GM19025 (cell line): ENCODE measurements at regions not wholly inside any gene's neighbourhood (a gene's known extent, or its start where the extent isn't known, plus 50 kb on each side); places are given as distances from the start of the nearest gene placed in this dataset.

ENCODE experiments used
- ATAC-seq: cut with Tn5 transposase; IDR thresholded peaks from one replicate; pipeline ENCODE4 v1.9.1; 2021; ENCODE audit warnings: mild to moderate bottlenecking, low read depth, moderate library complexity; ENCODE audit not compliant: unreplicated experiment

DNA sequence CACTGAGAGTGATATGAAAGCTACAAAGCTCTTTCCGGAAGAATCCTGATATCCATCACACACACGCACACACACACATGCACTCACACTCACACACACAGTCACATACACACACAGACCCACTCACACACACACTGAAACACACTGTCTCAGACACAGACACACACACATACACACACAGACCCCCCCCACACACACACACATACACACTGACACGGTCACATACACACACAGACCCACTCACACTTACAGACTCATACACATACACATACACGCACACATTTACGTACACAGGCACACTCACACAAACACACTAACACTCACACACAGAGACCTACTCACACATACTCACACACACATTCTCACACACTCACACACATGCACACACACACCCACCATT, 58.6 kb downstream of the LIG4 start:
- ATAC-seq, result no peak

DNA sequence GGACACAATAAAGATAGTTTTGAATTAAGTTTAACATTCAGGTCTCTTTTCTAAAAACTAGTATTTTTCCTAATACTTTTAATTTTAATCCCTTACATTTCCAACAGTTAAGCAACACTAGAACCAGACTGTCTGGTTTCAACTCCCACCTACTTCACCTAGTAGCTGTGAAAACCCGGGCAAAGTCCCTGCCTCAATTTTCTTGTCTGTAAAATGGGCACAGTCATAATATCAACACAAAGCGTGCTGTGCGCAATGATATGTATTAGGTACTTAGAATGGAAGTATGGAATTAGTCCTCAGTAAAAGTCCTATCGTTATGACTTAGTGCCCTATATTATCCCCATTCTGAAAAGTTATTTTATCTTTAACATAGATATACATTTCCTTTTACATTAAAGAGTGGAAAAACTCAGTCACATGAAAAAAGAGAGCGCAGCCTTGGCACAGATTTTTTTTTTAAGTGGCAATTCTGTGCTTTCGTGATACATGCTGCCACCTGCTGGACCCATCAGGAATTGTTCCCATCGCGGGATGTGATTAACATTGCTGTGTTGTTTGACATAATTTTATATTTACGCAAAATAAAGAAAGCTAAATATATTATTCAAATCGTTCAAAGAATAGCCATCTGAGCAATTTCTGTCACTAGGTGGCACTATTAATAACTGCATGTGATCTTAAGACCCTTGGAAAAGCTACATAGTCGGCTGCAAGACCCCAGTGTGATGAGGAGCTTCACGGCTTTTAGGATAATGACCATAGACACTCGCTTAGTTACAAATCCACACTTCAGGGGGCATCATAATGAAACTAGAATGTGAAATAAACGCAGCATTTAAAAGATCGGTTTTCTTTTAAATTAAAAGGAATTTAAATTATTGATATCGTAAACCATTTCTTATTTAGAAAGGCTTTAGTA, 59.9 kb downstream of the LIG4 start:
- ATAC-seq, result no peak

DNA sequence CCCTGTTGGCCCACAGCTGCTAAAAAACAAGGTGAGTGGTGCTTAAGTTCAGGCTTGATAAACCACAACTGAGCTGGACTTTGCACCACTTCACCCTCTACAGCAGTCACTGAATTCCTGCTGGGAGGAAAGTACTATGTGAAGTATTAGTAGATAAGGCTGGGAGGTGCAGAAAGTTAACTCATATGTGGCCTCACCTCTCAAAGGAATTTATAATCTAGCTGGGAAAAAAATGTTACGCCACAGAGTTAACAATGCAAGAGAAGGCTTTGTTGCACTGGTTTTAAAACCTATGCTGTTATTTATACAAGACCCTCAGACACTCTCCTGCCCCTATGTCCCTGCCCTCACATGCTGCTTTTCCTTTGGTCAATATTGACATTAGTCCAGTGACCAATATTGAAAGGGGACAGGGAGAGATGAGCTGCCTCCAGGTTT, 60.9 kb downstream of the LIG4 start:
- ATAC-seq, result no peak

DNA sequence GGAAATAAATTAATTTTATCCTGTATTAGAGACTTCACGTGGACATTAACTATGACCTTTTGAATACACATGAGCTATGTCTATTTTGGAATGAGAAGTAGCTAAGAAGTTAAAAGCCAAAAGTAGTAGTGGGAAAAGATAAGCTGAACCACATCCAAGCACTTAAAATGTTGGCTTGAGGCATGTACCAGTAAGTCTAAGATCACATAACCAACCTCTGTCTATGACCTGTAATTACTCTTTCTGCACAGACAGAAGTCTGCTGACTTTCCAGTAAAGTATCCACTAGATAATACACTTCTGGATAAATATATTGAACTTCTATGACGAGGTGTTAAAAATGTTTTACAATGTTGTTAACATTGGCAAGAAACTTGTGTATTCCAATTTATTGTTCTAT, 68.7 kb downstream of the LIG4 start:
- no peak for ATAC-seq

DNA sequence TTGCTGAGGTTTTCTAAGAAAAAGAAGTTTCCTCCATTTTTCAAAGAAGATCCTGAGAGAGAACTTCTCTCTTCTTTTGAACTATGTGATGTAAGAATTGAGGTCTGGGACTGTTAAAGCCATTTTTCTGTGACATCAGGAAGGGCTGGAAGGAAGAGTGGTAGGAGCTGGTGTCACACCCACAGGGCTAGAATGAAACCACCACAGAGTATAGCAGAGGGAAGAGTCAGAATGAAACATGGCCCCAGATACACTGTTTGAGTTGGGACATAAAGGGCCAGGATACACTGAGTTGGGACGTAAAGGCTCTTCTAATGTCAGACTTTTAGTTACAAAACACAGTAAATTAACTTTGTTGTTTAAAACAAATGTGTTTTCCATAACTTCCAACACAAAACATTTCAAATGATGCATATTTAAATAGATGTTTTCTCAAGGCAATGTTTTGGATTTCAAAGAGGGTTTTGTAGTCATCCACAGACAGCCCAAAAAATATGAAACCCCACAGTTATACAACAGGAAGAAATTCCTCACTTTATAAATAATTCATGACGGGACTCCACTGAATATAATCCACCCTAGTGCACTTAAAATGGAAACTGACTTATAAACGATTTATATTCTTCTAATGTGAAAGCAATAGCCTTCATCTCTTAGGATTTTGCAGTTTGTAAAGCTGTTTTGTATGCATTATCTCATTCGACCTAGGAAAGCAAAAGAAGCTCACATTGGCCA, 72.5 kb downstream of the LIG4 start:
- no peak for ATAC-seq

DNA sequence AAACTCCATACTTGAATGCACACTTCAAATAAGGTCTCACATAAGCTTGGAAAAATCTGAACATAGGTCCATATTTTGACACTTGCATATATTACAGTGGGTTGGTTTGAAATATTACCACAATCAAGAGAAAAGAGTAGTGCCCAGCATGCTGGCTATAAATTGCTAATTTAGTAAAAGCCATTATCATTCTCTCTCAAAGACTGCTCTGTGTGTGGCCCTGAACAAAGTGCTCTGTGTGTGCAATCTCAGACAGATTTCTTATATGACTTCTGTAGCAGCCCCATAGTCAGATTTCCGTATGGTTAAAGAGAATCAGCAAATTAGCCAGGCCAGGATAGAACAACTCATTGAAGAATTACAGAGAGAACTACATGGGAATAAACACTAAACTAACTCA, 78.2 kb downstream of the LIG4 start:
- ATAC-seq, result no peak

DNA sequence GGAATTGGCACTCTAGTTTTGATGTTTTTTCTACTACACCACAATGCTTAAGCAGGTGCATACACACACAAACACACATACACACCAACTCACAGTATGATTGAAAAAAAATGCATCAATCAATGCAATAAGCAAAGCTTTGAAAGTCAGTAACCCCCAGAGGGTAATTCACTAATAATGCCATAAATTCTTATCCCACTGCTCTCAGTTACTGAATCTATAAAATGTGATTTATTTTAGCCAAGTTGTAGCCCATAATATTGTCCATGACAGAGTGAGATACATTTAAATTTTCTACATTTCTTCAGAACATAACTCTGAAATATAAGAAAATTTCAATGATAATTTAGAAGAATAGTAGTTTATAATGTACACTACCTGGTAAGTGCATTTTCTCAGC, 87.9 kb downstream of the LIG4 start:
- ATAC-seq, result no peak

DNA sequence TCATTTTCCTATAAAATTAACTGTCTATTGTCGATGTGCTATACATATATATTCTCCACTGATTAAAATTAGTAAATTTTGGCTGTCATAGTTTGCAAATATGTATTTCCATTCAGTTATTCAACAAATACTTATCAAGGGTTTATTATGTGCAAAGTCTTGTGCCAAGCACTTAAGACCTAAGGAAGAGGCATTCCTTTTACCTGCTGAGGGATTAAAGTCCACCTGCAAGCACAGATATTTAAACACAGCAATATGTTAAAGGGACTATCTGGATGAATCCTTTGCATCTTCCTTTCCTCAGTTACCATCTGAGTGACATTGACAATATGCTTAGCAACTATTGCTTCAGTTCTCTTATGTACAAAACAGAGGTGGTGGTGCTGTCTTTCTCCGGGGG, 89.3 kb downstream of the LIG4 start:
- ATAC-seq, result no peak

DNA sequence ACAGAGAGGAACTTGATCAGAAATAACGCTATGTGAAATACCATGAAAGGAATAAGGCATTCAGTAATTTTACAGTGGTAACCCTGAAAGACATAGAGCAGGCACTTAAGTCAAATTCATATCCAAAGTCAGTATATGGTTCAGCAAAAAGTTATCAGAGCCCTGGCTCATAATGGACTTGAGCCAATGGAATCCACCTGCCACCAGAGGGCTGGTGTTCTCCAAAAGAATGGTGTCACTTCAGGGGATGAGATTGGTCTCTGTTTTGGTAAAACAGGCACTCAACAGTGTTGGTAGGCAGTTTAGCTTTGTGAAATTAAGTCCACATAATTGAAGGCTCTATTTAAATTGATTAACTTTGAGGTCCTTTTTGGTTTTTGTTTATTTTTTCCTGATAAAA, 93.9 kb downstream of the LIG4 start:
- no peak for ATAC-seq

DNA sequence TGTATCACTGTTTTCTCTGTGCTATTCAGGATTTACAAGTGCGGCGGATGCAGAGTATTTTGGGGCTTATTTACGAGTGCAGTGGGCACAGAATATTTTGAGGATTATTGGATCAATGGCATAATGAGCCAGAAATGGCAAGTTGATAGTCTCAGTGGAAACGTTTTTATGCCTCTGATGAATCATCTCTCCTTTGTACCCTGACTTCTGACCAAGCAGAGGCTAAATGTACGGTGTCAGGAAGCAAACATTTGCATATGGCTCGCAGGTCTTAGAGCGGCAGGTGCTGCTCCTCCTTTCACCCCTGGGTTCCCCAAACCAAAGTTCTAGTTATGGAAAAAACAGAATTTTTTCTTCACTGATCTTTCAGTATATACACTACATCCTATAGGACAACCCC, 94.5 kb downstream of the LIG4 start:
- ATAC-seq, result no peak

DNA sequence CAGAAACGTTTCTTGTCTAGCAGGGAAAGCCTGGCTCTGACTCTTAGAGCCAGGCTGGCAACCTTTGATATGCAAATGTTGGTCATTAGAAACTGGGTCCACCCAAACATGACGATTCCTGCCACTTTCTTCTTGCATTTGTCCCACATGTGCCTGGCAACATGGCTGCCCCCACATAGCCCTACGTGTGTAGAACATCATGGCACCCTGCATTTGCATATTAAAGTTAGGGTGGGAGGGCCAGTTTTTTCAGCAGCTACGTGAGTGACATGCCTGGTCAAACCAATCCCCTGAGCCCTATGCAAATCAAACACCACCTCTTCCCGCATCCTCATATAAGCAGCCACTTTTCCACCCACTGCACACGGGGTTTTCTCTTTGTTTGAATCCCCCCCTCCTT, 95.0 kb downstream of the LIG4 start:
- no peak for ATAC-seq

DNA sequence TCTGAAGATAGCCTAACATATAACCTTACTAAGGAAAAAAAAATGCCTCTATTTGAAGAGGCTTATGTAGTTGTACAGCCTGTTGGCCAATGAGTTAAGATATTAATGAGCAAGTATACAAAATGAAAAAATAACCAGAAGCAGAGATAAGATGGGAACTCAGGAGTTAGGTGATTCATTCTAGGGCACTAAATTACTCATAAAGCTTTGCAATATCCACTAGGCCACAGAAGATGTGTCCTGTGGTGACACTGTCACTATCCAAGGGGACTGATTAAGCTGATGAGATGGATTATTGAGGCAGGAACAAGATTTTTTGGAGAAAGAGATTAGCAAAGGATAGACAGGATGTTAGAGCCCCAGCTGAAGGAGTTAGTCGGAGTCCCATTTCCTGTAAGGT, 99.6 kb downstream of the LIG4 start:
- ATAC-seq, result no peak

DNA sequence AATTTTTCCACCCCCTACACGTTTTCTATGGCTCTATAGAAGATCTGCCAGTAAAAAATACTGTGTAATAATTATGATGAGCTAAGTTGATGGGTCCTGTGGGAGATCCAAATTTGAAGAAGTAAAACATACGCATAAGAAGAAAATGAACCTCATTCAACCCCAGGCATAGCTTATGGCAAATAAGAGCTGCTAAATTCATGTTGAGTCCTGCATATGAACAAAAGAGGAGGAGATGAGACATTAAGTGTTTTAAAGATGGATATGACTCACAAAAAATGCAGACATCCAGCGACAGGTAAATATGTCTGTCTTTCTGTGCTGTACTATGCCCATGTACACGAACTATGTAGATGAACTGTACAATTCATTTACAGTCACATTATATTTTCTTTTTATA, 101.9 kb downstream of the LIG4 start:
- ATAC-seq, result no peak

DNA sequence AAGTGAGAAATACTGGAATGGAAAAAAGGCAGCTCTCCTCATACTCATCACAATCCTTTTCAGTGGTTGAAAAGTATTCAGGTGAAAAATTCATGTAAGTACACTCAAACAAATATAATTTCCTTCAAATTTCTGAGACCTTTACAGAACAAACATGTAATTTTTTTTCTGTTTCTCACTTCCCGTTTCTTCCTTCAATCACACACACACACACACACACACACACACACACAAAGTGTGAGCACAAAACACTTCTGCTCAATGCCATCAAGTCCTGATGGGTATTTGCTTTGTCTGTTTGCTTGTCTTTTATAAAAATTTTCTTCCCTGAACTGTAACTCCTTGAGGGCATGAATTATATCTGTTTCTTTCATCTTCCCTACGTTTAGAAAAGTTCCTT, 110.6 kb downstream of the LIG4 start:
- no peak for ATAC-seq

DNA sequence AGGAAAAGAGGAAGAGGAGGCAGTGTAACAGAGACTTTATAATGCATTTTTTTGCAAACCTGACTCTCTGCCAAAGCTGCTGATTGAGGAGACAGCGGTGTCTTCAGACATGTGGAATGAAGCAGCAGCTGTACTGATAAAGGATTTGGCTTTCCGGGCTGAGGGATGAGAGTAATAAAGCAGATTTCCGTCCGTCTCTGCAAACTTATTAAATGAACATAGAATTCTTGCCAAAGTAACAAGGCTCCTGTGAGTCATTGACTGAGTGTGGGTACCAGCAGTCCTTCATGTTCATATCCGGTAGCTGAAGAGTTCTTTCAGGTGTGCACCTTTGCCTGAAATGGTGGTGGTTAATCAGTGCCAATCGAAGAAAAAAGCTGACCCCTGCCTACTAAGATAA, 112.6 kb downstream of the LIG4 start:
- no peak for ATAC-seq

DNA sequence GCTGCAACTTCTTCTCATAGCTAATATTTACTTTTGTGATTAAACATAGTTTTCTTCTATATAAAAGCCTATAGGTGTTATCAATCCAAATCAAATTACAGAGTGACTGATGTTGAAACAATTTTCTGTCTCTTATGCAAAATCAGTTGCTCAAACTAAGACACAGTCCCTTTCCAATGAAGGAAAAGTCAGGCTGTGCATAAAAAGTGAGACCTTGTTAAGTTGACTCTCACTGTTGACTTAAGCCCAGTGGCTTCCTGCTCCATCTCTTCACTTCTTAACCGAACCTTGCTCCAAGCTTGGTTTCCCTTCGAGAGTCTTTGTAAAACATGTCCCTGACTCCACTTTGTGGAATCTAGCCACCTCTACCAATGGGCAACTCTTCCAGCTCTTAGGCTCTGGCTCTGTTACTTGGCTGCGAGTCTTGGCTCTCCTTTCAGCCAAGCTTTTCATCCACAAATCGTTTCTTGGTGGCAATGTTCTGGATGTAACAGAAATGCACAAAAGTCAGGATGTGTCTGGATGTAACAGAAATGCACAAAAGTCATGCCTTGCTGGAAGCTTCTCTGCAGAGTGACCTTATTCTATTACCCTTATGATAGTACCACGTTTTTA, 118.9 kb downstream of the LIG4 start:
- ATAC-seq, result no peak

DNA sequence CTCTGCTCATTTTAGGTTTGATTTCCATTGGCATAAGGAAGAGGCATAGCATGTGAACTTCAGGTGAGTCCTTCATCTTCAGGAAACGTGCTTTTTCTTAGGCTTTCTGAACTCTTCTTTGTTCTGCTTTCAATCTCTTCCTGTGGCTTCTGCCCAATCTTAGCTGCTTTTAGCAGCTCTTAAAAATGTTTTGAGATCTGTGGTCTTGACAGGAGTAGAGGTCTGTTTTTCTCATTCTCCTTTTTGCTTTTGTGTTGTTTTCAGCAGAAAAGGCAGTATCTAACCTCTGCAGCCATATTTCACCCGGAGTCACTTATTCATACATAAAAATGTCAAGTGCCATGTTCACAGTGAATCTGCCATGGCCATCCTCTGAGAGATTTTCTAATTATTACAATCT, 120.3 kb downstream of the LIG4 start:
- no peak for ATAC-seq

DNA sequence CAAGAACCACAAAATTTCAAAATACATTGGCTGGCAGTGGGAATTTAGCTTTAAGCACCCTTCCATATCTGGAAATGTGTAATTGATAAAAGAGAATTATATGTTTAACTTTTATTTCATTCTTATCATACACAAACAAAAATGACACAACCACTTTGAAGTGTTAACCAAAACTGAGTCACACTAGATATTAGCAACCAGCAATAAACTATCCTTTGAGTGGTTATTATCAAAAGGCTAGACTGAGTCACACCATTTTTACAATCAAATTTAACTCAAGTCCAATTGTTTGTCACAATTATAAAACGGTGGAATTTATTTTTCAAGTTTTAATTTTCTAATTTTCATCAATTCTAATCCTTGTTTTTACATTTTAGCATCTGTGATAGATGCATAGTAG, 121.7 kb downstream of the LIG4 start:
- no peak for ATAC-seq

DNA sequence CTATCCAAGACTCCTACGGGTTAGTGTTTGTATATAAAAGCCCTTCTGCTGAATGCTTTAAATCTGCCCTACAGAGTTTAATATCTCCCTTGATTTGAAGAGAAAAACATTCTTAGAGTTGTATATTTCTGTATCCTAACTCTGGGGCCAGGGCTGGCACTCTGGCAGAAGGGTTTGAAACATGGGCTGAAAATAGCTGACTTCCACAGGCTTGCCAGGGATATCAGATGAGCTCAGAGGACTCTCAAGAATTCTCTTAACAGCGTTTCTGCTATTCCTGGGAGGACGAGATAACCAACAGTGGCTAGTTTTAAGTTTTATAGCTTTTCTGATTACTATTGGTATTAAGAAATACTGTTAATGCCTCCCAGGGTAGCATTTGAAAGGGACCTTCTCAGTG, 127.5 kb downstream of the LIG4 start:
- ATAC-seq, result no peak

DNA sequence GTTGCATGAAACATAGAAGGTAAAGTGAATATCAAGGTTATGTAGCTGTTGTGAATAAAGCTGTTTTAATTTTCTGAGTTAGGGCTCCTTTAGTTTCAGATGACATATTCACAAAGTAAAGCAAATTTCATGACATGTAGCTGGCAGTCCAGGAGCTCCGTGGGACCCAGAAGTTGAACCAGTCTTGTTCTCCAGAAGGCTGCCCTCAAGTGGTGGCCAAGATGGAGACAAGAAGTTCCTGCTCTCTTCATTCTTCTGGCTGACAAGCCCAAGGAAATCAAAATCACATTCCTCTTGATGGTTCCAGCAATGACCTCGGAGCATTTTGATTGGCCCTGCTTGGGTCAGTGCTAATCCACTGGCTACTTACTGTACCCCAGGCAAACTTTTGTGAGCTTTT, 128.7 kb downstream of the LIG4 start:
- no peak for ATAC-seq

DNA sequence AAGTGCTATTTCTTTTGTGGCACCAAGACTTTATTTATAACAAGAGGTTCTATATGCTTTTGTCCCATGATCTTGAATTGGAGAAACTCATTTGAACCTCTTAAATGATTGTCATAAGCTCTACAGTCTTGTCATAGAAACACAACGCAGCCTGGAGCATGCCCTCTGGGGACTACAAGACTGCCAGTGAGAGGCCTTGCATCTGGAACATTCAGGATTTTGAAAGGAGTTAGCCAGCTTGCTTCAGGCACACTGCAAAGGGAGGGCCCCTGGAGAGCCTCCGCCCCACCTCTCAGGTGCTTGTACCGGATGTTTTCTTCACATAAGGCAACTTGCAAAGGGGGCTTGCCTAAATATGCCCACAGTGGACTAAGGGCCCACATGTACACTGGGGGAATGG, 130.5 kb downstream of the LIG4 start:
- ATAC-seq, result no peak

DNA sequence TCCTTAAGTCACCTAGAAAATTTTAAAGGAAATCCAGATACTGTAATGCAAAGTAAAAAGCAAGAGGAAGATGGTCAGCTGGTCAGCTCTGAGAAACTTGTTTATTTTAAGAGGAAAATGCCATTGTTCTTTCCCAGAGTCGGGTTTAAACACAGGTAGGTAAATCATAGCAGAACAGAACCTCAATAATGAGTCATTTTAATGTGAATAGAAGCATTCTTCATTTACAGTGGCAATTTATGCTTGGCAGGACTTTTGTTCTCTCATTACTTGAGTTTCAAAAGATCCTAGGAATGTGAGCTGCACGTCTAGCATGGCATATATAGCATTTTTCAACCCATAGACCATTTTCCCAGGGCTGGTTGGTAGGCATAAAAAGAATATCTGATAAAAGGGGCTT, 132.3 kb downstream of the LIG4 start:
- ATAC-seq, result no peak
